GM19238 (cell line): ENCODE measurements at regions not wholly inside any gene's neighbourhood (a gene's known extent, or its start where the extent isn't known, plus 50 kb on each side); places are given as distances from the start of the nearest gene placed in this dataset.

Experiments
- DNase-seq: peaks from one replicate; pipeline ENCODE4 v3.0.0; 2011; ENCODE audit warnings: low spot score; ENCODE audit not compliant: insufficient read length

DNA sequence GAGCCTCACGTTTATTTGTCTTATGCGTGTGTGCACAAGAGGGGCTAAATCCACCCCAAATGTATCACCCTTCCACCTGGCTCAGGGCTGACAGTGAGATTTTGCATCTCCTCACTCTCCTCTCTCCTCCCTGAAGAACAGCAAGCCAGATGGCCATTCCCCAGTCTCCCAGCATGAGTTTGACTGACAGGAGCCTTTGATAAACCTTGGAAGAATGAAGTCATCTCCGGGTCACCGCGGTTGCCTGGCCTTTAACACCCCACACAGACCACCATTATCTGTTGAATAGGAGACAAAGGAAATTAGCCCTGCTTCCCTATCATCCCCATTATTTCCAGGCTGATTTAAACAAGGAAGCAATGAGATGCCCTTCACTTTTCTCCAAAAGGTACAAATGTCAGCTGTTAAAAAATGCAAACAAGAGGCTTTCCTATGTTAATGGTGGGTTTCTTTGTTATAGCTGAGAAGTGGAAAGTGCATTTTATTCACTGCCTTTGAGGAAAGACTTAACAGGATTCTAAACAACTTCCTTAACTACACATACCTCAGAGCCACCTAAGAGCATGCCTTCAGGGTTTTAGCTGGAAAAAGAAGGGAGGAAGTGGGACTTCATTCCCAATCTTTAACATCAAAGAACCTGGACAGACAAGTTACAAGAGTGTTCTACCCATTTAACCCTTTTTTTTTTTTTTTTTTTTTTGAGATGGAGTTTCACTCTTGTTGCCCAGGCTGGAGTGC, 524.8 kb upstream of the ID4 start:
- no peak for DNase-seq

- DNase-seq: no peak
These were observed 519.7 kb upstream of the ID4 start for GRCh38 chr6:19317431-19317986.

DNA sequence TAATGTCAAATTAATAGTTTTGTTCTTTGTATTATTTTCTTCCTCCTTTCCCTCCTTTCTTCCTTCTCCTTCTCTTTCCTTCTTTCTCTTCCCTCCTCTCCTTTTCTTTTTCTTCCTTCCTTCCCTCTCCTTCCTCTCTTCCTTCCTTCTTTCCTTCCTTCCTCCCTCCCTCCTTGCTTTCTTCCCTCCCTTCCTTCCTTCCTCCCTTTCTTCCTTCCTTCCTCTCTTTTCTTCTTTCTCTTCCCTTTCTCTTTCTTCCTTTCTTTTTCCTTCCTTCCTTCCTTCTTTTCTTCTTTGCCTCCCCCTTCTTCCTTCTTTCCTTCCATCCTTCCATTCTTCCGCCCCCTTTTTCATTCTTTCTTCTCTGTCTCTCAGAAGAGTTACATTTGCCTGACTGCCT, 518.2 kb upstream of the ID4 start:
- no peak for DNase-seq

DNA sequence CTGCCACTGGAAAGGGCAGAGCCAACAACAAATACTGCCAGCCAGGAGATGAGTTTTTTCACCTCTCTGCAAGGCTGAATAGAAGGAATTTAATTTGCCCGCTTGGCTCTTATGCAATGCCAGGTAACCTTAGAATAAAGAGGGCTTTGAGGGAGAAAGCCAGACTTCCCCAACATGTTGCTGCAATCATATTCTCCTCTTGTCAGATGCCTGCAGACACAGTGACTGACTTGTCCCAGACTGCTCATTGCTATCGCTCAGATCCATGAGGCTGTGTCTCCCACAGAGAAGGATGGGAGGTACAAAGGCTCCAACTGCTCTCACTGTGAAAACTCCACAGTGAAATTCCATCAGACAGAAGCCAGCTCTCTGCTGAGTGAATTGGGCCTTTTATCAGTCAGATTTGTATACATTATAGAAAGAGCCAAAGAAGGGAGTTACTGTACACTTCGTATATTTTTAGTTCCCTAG, 517.0 kb upstream of the ID4 start:
- no peak for DNase-seq

DNA sequence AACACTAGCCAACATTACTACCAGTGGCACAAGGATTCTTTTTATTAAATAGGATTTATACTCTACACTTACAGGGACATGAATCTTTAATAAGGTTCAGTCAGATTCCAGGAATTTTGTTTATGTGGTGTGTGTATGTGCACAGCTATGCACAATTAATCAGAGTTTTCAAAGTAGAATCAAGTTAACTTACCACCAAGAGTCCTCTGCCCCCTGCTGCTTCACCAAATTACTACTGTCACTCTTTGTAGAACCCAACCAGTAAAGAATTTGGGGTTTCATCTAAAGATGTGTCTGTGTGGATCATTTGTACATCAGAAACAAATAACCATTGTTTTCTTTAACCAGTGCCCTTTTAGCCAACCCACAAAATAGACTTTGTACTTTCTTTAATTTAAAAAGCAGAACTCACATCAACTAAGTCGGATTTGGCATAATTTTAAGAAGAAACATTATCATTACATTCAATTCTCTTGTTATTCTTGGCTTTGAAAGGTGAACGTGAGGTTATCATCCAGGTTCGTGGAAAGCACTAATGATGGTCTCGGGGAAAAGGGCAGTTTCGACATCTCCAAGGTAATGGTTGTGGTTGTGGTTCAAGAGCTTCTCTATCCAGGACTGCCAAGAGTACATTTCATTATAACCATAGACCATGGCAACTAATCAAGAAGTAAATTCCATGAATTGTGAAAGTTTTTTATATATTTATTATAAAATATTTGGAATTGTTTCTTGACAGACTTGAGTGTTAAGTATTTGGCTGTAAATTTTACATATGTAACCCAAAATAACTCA, 514.3 kb upstream of the ID4 start:
- DNase-seq: no peak

DNA sequence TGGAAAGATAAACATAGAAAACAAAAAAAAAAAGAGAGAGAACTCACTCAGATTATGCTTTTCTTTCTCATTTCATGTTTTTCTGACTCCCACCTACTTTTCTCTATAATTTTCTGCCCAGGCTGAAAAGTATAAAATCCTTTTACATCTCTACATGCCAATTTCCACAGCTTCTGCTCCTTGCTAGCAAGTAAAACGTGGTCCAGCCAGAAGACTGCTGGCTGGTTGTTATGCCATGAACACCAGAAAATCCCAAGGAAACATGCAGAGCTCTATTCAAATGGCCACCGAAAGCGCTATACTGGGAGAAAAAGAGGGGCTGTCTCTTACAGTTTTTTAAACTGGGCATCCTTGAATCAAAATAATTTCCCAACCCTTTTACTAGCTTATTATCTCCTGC, 512.8 kb upstream of the ID4 start:
- no peak for DNase-seq

GRCh38 chr6:19325335-19325789, 511.8 kb upstream of the ID4 start:
- no peak for DNase-seq

GRCh38 chr6:19327241-19327640, 509.9 kb upstream of the ID4 start:
- no peak for DNase-seq

GRCh38 chr6:19327661-19328060, 509.5 kb upstream of the ID4 start:
- DNase-seq: no peak

DNA sequence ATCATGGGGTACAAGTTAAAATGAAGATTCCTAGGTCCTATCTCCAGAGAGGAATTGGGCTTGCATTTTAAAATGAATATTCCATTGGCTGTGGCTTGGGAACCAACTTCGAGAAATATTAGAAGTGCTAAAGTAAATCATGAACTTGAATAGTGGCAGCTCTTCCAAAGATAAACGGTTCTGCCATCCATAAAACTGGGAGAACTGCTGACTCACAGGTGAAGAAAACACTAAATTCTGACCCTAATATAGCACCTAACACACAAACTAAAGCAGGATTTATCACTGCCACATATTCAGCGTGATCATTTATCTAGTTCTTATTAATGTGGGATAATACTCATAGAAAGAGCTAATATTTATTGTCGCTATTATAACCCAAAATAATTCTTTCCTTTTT, 508.1 kb upstream of the ID4 start:
- DNase-seq: no peak

- DNase-seq: no peak
These were observed 506.1 kb upstream of the ID4 start for GRCh38 chr6:19331089-19331488.

DNA sequence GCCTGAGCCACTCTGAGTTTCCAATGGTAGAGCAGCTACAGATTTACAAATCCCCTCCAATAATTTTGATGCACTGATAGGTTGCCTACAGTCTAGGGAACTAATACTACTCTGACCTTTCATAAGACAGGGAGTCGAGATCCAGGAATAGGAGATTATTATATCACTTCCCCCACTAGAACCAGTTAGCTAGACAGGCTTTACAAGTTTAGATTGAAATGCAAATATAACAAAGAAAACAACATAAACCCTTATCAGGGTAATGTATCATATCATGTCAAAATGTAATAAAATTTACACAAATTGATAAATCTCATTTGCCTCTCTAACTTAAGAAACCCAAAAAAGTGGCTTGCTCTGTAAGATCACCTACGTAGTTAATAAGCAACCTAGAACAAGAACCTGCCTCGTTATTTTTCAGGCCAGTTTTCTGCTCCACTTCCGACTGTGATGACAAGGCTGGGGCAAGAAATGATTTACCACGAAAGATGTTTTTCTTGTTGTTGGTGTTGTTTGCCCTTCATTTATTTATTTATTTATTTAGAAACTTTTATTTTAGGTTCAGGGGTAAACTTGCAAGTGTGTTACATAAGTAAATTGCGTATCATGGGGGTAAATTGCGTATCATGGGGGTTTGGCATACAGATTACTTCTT, 504.2 kb upstream of the ID4 start:
- no peak for DNase-seq

DNA sequence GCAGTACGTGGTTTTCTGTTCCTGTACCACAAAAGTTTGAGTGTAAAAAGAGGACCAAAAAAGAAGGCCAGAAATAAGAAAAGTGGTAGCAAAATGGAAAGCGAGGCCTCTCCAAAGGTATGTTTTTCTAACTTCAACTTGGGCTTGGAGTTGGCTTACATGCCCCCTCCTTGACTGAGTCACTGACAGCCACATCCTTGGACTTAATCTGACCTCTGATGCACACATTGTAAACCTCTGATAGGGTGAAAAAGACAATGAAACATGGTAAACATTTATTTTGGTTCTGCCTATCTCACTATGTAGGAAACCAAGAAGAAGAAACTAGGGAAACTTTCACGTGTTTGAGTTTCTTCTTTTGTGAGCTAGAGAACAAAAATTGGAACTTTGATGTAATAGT, 503.2 kb upstream of the ID4 start:
- no peak for DNase-seq

DNA sequence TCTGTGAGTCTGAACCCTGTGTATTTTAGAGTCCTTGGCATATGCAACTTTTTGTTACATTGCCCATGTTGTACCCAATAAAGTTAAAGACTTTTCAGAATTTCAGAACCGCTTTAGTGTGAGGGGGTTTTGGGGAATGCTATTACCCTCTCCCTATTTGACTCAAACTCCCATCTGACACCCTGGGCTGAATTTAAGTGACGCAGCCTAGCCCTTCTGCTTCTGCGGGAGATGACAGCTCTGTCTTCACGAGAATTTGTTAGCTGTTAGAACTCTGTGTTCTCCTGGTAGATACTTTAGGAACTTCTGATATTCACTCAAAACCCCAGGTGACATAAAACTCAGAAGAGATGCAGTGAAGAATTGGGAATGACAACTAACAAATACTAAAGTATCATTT, 500.6 kb upstream of the ID4 start:
- no peak for DNase-seq

DNA sequence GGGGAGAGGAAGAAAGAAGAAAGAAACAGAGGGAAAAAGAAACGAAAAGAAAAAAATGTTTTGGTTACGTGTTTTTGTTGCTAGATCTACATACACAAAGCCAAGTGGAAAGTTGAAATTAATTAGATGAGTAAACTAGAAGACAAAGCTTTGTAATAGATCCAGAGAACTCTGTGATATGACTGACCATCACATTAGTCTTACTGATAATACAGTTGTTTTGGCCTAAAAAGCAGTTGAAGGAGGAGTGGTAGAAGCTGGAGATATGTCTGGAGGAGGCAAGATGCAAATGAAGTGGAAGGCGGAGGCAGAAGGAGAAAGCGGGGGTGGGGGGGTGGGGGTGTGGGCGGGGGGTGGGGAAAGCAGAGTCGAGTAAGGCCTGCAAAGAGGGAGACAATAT, 500.1 kb upstream of the ID4 start:
- no peak for DNase-seq

DNA sequence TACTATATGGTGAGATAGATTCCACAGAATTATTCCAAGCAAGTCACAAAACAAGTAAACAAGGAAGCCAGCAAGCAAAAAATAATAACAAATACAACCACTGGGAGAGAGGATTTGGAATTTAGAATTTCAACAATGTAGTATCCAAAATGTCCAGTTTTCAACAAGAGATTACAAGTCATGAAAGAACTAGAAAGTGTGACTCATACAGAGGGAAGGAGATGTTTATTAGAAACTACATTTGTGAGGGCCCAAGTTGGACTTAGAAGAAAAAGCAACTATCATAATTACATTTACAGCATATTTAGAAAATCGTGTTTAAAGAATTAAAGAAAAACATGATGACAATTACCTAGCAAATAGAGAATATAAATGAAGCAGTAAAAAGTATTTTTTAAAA, 494.6 kb upstream of the ID4 start:
- no peak for DNase-seq

GRCh38 chr6:19349429-19349828, 487.7 kb upstream of the ID4 start:
- DNase-seq: no peak

DNA sequence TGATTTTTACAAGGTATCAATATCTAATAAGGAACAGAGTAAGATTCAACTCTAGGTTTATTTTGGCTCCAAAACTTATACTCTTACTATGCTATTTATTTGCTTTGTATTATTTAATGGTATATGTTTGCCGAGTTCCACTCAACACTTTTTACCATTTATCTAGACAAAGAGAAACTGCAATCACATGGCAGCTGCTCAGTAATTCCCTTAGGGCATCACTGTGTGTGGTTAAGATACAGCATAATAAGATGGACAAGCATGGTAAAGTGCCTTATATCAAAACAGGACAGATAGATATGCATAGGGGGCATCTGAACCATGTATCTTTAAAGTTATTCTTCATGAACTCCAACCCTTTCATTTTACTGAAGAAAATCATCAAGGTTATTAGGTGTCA, 483.0 kb upstream of the ID4 start:
- no peak for DNase-seq

DNA sequence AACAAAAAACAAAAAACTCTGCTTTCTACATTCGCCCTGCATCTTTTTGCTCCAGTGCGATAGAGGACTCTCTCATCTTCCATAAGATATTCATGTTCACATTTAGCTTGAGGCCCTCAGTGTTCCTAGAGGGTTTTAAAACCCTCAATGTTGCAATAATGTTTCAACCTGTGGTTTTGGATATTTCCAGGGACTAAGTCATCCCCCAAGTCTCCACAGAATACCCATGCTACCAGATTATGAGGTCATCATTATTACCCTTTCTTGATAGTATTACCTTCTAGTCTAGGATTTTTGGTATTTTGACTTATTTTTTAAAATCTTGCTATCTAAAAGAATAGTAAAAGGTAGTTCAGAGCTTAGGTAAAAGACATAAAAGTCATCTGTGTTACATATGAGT, 480.5 kb upstream of the ID4 start:
- DNase-seq: no peak

GRCh38 chr6:19362396-19362795, 474.8 kb upstream of the ID4 start:
- no peak for DNase-seq

DNA sequence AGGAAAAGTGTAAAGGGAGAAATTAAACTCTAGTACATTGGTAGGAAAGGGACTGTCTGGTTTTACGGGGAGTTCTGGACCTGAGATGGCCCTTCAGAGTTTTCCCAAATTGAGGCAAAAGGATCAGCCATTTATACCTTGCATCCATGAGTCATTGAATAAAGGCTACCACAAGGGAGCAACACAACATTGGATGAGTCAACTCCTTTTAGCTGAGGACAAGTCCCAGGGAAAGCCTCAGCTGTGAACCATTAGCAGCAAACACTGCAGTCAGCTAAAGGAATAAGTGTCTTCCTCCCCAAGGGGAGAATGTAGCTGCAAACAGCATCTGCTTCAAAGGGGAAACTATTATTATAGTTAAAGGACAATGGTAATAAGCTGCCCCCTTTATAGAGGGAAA, 468.7 kb upstream of the ID4 start:
- no peak for DNase-seq

DNA sequence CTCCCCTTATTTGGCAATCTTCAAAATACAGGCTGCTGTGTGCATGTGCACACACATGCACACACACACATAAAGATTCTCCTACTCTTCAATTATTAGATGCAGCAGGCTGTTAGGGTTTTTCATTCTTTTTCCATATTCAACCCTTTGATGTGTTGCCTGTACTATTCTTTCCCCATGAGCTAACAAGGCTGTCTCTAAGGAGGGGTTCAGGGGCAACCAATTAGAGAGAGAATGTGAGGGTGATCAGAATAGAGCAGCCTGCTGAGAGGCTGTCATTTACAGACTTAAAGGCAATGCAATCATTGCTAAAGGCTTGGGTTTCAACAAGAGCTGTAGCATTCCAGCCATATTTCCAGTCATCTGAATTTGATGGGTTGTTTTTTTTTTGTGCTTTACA, 467.4 kb upstream of the ID4 start:
- DNase-seq: no peak
